Keratinocyte (primary cell): ENCODE measurements at regions not wholly inside any gene's neighbourhood (a gene's known extent, or its start where the extent isn't known, plus 50 kb on each side); places are given as distances from the start of the nearest gene placed in this dataset.

Experiments used
- DNase-seq: peaks from one replicate; pipeline ENCODE4 v3.0.0-alpha.2; 2011; ENCODE audit warnings: low read depth, missing footprints, low spot score
- FAIRE-seq: peaks from 2 replicates; lab custom pipeline; 2011; peaks lifted over from hg19 to GRCh38; lab: Jason Lieb, UNC
- H2AFZ ChIP-seq: 2 replicates; pipeline ENCODE4 v1.6.0; 2012; ENCODE audit warnings: low read length, control low read depth, inconsistent platforms; ENCODE audit not compliant: control insufficient read depth
- H3K27ac ChIP-seq: 2 replicates; pipeline ENCODE4 v1.5.1; 2011; ENCODE audit warnings: low read length; ENCODE audit not compliant: control insufficient read depth, insufficient read depth
- H3K27me3 ChIP-seq: 3 replicates; pipeline ENCODE4 v1.6.0; 2011; ENCODE audit warnings: low read length; ENCODE audit not compliant: control insufficient read depth, insufficient read depth; ENCODE audit errors: extremely low read depth
- H3K36me3 ChIP-seq, 2 experiments: 2 replicates in 1 of 2; 3 replicates in 1 of 2; pipeline ENCODE4 v1.5.1; 2011; ENCODE audit warnings: low read length in 2 of 2, mild to moderate bottlenecking in 1 of 2; ENCODE audit not compliant: control insufficient read depth in 2 of 2, insufficient read depth in 2 of 2; ENCODE audit errors: extremely low read depth in 1 of 2
- H3K4me1 ChIP-seq: 3 replicates; pipeline ENCODE4 v1.5.1; 2011; ENCODE audit warnings: low read length; ENCODE audit not compliant: control insufficient read depth, insufficient read depth; ENCODE audit errors: extremely low read depth
- H3K4me2 ChIP-seq: 3 replicates; pipeline ENCODE4 v1.6.0; 2011; ENCODE audit warnings: low read depth, low read length; ENCODE audit not compliant: control insufficient read depth, insufficient read depth; ENCODE audit errors: extremely low read depth
- H3K4me3 ChIP-seq, 3 experiments: fragments of 200-600 bp in 1 of 3; sonication (generic) in 1 of 3; 2 replicates in 2 of 3; 3 replicates in 1 of 3; pipeline ENCODE4 v1.5.1; 2011 to 2016; ENCODE audit warnings: low read length in 3 of 3, mild to moderate bottlenecking in 3 of 3, control low read depth in 2 of 3, inconsistent platforms in 1 of 3, low read depth in 1 of 3, mixed read lengths in 1 of 3, mixed run types in 1 of 3, moderate library complexity in 1 of 3; ENCODE audit not compliant: control insufficient read depth in 2 of 3, insufficient read depth in 2 of 3; ENCODE audit errors: extremely low read depth in 1 of 3
- H3K79me2 ChIP-seq: 2 replicates; pipeline ENCODE4 v1.6.0; 2012; ENCODE audit warnings: low read length; ENCODE audit not compliant: control insufficient read depth, insufficient read depth
- H3K9ac ChIP-seq: 3 replicates; pipeline ENCODE4 v1.6.0; 2011; ENCODE audit warnings: low read length; ENCODE audit not compliant: control insufficient read depth, insufficient read depth; ENCODE audit errors: extremely low read depth
- H3K9me1 ChIP-seq: 3 replicates; pipeline ENCODE4 v1.6.0; 2011; ENCODE audit warnings: low read length; ENCODE audit not compliant: control insufficient read depth, insufficient read depth; ENCODE audit errors: extremely low read depth
- H3K9me3 ChIP-seq: 2 replicates; pipeline ENCODE4 v1.5.1; 2012; ENCODE audit warnings: low read depth, low read length; ENCODE audit not compliant: control insufficient read depth
- H4K20me1 ChIP-seq: 3 replicates; pipeline ENCODE4 v1.6.0; 2011; ENCODE audit warnings: low read length; ENCODE audit not compliant: control insufficient read depth, insufficient read depth; ENCODE audit errors: extremely low read depth
- EZH2 ChIP-seq: IDR thresholded peaks from one replicate; pipeline ENCODE4 v1.6.1; 2012; ENCODE audit warnings: inconsistent platforms, mild to moderate bottlenecking, low read length, moderate library complexity
- dilution Hi-C: fragments of 300-500 bp; cut with MboI; formaldehyde crosslinking; loops from one replicate; pipeline ENCODE4 v1.7.0; 2020; ENCODE audit warnings: low sequenced_read_pairs; ENCODE audit not compliant: extremely low pct_ligation_motif_present
- TF ChIP-seq, protein P1 (sequence below), 3 experiments: IDR thresholded peaks in 1 of 3; conservative IDR thresholded peaks in 1 of 3; optimal IDR thresholded peaks in 1 of 3; 2 replicates in 2 of 3; 3 replicates in 1 of 3; pipeline versions ENCODE3 to v1.5.1; 2011; ENCODE audit warnings: low read length in 3 of 3, mild to moderate bottlenecking in 3 of 3, moderate library complexity in 2 of 3, control low read depth in 1 of 3, inconsistent platforms in 1 of 3; ENCODE audit not compliant: insufficient read depth in 2 of 3; ENCODE audit errors: extremely low read depth in 1 of 3

DNA sequence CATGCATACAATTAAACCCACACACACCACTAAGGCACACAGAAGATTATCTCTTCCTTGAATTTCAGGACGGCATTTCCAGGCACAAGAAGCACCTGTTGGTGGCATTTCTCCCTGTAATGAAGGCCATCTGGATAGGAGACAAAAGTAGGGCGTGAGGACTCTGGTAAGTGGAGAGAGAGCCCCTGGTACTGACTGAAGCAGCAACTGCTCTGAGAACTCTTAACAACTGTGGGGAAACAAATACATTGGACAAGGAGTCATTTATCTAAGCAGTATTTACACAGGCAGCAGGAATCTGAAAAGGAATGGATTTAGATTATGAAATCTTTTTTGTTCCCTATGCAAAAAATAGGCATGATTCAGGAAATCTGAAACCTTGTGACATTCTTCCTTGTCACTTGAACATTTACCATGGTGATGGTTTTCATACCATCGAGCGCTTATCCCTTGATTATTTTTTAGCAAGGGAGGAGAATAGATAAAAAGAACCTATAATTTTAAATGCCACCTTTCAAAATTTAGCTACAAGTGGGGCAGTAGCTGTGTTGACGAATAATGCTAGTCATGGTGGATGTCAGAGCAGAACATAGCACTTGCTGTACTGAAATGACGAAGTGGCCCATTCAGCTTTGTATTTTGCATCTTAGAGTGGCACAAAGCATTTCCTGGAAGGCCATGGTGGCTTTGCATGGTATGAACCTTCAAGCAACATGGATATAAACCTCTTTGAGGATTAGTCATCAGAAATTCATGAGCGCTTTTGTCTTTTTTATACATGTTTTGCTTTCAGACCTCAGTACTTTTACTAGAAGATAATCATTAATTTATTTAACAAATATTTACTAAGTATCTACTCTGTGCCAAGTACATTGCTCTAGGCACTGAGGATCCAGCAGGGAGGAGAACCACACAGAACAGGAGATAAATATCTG is 362.0 kb downstream of the ADGRL2 start:
- dilution Hi-C loops, result no loop called here
- DNase-seq, result no peak

DNA sequence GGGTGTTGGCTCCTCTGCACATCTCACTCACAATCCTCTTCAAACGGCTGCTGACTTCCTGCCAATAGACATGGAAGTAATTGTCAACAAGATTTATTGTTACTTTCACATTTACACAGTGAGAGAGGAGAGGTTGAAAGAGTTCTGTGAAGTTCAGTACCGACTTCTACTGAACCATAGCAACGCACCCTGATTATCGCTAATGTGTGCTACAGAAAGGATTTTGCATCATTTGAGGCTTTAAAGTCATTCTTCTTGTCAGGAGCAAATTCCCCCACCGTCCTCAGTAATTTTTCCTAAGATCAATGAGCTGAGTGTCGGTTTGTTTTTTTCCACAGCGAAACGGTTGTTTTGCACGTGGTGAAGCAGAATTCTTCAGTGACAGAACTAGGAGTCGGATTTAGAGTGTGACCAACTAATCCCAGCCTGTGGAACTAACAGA is 361.0 kb downstream of the ADGRL2 start:
- Histone ChIP-seq H3K9me1 (no peaks in the 10 kb centered on the region), H3K4me2 (peak overlapping the region; percentile 58), H3K4me3 (peak overlapping the region in 1 of 3 experiments; percentile 19), H3K4me1 (peaks cover 12% of the 10 kb centered on the region), H3K27me3 (no peaks in the 10 kb centered on the region), H3K79me2 (no peaks in the 10 kb centered on the region), H3K36me3 (no peaks in the 10 kb centered on the region), H3K9ac (no peak overlapping the region), H2AFZ (peak overlapping the region; percentile 81), H3K9me3 (no peaks in the 10 kb centered on the region), H4K20me1 (no peaks in the 10 kb centered on the region), H3K27ac (no peak overlapping the region)
- no peak for DNase-seq
- TF ChIP-seq, protein P1, sequence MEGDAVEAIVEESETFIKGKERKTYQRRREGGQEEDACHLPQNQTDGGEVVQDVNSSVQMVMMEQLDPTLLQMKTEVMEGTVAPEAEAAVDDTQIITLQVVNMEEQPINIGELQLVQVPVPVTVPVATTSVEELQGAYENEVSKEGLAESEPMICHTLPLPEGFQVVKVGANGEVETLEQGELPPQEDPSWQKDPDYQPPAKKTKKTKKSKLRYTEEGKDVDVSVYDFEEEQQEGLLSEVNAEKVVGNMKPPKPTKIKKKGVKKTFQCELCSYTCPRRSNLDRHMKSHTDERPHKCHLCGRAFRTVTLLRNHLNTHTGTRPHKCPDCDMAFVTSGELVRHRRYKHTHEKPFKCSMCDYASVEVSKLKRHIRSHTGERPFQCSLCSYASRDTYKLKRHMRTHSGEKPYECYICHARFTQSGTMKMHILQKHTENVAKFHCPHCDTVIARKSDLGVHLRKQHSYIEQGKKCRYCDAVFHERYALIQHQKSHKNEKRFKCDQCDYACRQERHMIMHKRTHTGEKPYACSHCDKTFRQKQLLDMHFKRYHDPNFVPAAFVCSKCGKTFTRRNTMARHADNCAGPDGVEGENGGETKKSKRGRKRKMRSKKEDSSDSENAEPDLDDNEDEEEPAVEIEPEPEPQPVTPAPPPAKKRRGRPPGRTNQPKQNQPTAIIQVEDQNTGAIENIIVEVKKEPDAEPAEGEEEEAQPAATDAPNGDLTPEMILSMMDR (optimal IDR thresholded peaks at IDR 0.05 in 1 of 3, IDR thresholded peaks at IDR 0.05 in 1 of 3, conservative IDR thresholded peaks at IDR 0.05 in 1 of 3; ENCODE audit: extremely low read depth in 1 of 3, insufficient read depth in 2 of 3, low read length in 3 of 3), result no peak
- no peak for TF ChIP-seq EZH2
- peak; percentile 68 for FAIRE-seq
- dilution Hi-C loops, result no loop called here

More for the DNA sequence above, 362.0 kb downstream of the ADGRL2 start:
- no peaks in the 10 kb centered on the region for H3K27me3 ChIP-seq
- no peak overlapping the region for H3K4me3 ChIP-seq
- no peaks in the 10 kb centered on the region for H3K9me1 ChIP-seq
- H3K36me3 ChIP-seq, result no peaks in the 10 kb centered on the region
- H3K79me2 ChIP-seq, result no peaks in the 10 kb centered on the region
- no peak overlapping the region for H3K27ac ChIP-seq
- TF ChIP-seq, protein P1 (optimal IDR thresholded peaks at IDR 0.05 in 1 of 3, IDR thresholded peaks at IDR 0.05 in 1 of 3, conservative IDR thresholded peaks at IDR 0.05 in 1 of 3; ENCODE audit: extremely low read depth in 1 of 3, insufficient read depth in 2 of 3, low read length in 3 of 3), result no peak
- no peak for TF ChIP-seq EZH2
- H4K20me1 ChIP-seq, result no peaks in the 10 kb centered on the region
- H3K4me2 ChIP-seq, result no peak overlapping the region
- FAIRE-seq, result peak; percentile 23
- peaks cover 12% of the 10 kb centered on the region for H3K4me1 ChIP-seq
- no peak overlapping the region for H3K9ac ChIP-seq
- H2AFZ ChIP-seq, result no peak overlapping the region
- H3K9me3 ChIP-seq, result no peaks in the 10 kb centered on the region
